ENCODE measurements at regions not wholly inside any gene's neighbourhood (a gene's known extent, or its start where the extent isn't known, plus 50 kb on each side); places are given as distances from the start of the nearest gene placed in this dataset.

GRCh38 chr13:99911965-99912566 is 59.5 kb downstream of the ZIC5 start:
- H3K4me3 Mint-ChIP-seq = no peak overlapping the region
- H3K4me1 Mint-ChIP-seq = peaks cover 53% of the 10 kb centered on the region
- peak overlapping the region; percentile 87 for H3K27ac Mint-ChIP-seq
- ChIA-PET CTCF (interaction anchor here (1.1 to 3.0 kb wide), 4 partner anchors 12 to 255 kb away, joined by 3 to 23 read pairs (median 7); no protein-coding TSS in a partner anchor), POLR2A (no interaction called here)
- peak; percentile 43 for DNase-seq
- peaks cover 6% of the 10 kb centered on the region for H3K9me3 Mint-ChIP-seq
- H3K27me3 Mint-ChIP-seq = peaks cover 3% of the 10 kb centered on the region
- peaks cover 12% of the 10 kb centered on the region for H3K36me3 Mint-ChIP-seq (ENCODE audit: low read depth)

- peak overlapping the region; percentile 14 for H3K4me3 Mint-ChIP-seq
- H3K4me1 Mint-ChIP-seq = peaks cover 47% of the 10 kb centered on the region
- DNase-seq = no peak
- CTCF ChIA-PET = interaction anchor here (0.6 to 3.0 kb wide), 4 partner anchors 11 to 675 kb away, joined by 3 to 23 read pairs (median 3); no protein-coding TSS in a partner anchor
- peaks cover 12% of the 10 kb centered on the region for H3K36me3 Mint-ChIP-seq (ENCODE audit: low read depth)
- H3K27ac Mint-ChIP-seq = peak overlapping the region; percentile 87
- peaks cover 2% of the 10 kb centered on the region for H3K27me3 Mint-ChIP-seq
- POLR2A ChIA-PET = interaction anchor here (1.5 kb wide), 1 partner anchor 254 kb away, joined by 4 read pairs; no protein-coding TSS in a partner anchor
- H3K9me3 Mint-ChIP-seq = peaks cover 6% of the 10 kb centered on the region
Observed at GRCh38 chr13:99911069-99911964, 60.2 kb downstream of the ZIC5 start.

GRCh38 chr13:99909836-99910619 is 61.5 kb downstream of the ZIC5 start:
- H3K36me3 Mint-ChIP-seq (ENCODE audit: low read depth) = peaks cover 11% of the 10 kb centered on the region
- peaks cover 6% of the 10 kb centered on the region for H3K9me3 Mint-ChIP-seq
- DNase-seq = no peak
- H3K27ac Mint-ChIP-seq = peak overlapping the region; percentile 34
- H3K27me3 Mint-ChIP-seq = peaks cover 9% of the 10 kb centered on the region
- ChIA-PET POLR2A (interaction anchor here (1.5 kb wide), 1 partner anchor 253 kb away, joined by 4 read pairs; no protein-coding TSS in a partner anchor), CTCF (interaction anchor here (0.9 to 1.1 kb wide), 2 partner anchors 9 to 10 kb away, joined by 3 read pairs; no protein-coding TSS in a partner anchor)
- peaks cover 41% of the 10 kb centered on the region for H3K4me1 Mint-ChIP-seq
- H3K4me3 Mint-ChIP-seq = no peak overlapping the region

- DNase-seq = no peak
- Mint-ChIP-seq H3K4me1 (peaks cover 38% of the 10 kb centered on the region), H3K27ac (no peak overlapping the region), H3K9me3 (peaks cover 6% of the 10 kb centered on the region), H3K36me3 (ENCODE audit: low read depth) (peaks cover 10% of the 10 kb centered on the region), H3K4me3 (no peak overlapping the region), H3K27me3 (peaks cover 11% of the 10 kb centered on the region)
- POLR2A ChIA-PET = no interaction called here
- CTCF ChIA-PET = interaction anchor here (0.9 to 1.8 kb wide), 4 partner anchors 9 to 606 kb away, joined by 3 to 5 read pairs (median 4); no protein-coding TSS in a partner anchor
Observed at GRCh38 chr13:99909097-99909835, 62.3 kb downstream of the ZIC5 start.

- POLR2A ChIA-PET = no interaction called here
- Mint-ChIP-seq H3K9me3 (peaks cover 6% of the 10 kb centered on the region), H3K27me3 (peaks cover 14% of the 10 kb centered on the region), H3K36me3 (ENCODE audit: low read depth) (peaks cover 10% of the 10 kb centered on the region), H3K4me3 (no peak overlapping the region), H3K27ac (no peak overlapping the region), H3K4me1 (peaks cover 32% of the 10 kb centered on the region)
- DNase-seq = no peak
- CTCF ChIA-PET = interaction anchor here (1.3 to 1.8 kb wide), 4 partner anchors 8 to 607 kb away, joined by 3 to 5 read pairs (median 4); no protein-coding TSS in a partner anchor
Observed at GRCh38 chr13:99908140-99908803, 63.3 kb downstream of the ZIC5 start.

- CTCF ChIA-PET = interaction anchor here (1.3 to 1.8 kb wide), 4 partner anchors 8 to 607 kb away, joined by 3 to 5 read pairs (median 4); no protein-coding TSS in a partner anchor
- Mint-ChIP-seq H3K9me3 (peaks cover 6% of the 10 kb centered on the region), H3K4me1 (peaks cover 29% of the 10 kb centered on the region), H3K4me3 (no peak overlapping the region), H3K27me3 (peaks cover 18% of the 10 kb centered on the region), H3K36me3 (ENCODE audit: low read depth) (peaks cover 10% of the 10 kb centered on the region), H3K27ac (no peak overlapping the region)
- POLR2A ChIA-PET = no interaction called here
- DNase-seq = no peak
Observed at GRCh38 chr13:99907627-99908026, 63.9 kb downstream of the ZIC5 start.

- ChIA-PET POLR2A (no interaction called here), CTCF (interaction anchor here (1.2 kb wide), 1 partner anchor 250 kb away, joined by 3 read pairs; no protein-coding TSS in a partner anchor)
- H3K27me3 Mint-ChIP-seq = peaks cover 21% of the 10 kb centered on the region
- H3K27ac Mint-ChIP-seq = no peak overlapping the region
- H3K4me3 Mint-ChIP-seq = no peak overlapping the region
- H3K9me3 Mint-ChIP-seq = peaks cover 6% of the 10 kb centered on the region
- DNase-seq = no peak
- H3K4me1 Mint-ChIP-seq = peaks cover 25% of the 10 kb centered on the region
- peaks cover 10% of the 10 kb centered on the region for H3K36me3 Mint-ChIP-seq (ENCODE audit: low read depth)
Observed at GRCh38 chr13:99907038-99907437, 64.5 kb downstream of the ZIC5 start.

- Mint-ChIP-seq H3K9me3 (no peaks in the 10 kb centered on the region), H3K27me3 (peaks cover 24% of the 10 kb centered on the region), H3K4me1 (peaks cover 14% of the 10 kb centered on the region), H3K36me3 (ENCODE audit: low read depth) (no peaks in the 10 kb centered on the region), H3K27ac (no peak overlapping the region), H3K4me3 (no peak overlapping the region)
- no peak for DNase-seq
- POLR2A ChIA-PET = no interaction called here
- CTCF ChIA-PET = interaction anchor here (1.2 to 1.5 kb wide), 2 partner anchors 10 to 249 kb away, joined by 3 to 7 read pairs; no protein-coding TSS in a partner anchor
Observed at GRCh38 chr13:99905814-99906213, 65.8 kb downstream of the ZIC5 start.

- CTCF ChIA-PET = interaction anchor here (1.5 kb wide), 1 partner anchor 11 kb away, joined by 7 read pairs; no protein-coding TSS in a partner anchor
- H3K27me3 Mint-ChIP-seq = peaks cover 29% of the 10 kb centered on the region
Observed at GRCh38 chr13:99905224-99905623, 66.3 kb downstream of the ZIC5 start.

GRCh38 chr13:99903140-99903539 is 68.4 kb downstream of the ZIC5 start:
- Mint-ChIP-seq H3K36me3 (ENCODE audit: low read depth) (no peaks in the 10 kb centered on the region), H3K9me3 (no peaks in the 10 kb centered on the region), H3K27ac (no peak overlapping the region), H3K4me1 (peaks cover 7% of the 10 kb centered on the region), H3K27me3 (peaks cover 42% of the 10 kb centered on the region), H3K4me3 (no peak overlapping the region)
- ChIA-PET CTCF (interaction anchor here (1.7 kb wide), 1 partner anchor 10 kb away, joined by 3 read pairs; no protein-coding TSS in a partner anchor), POLR2A (no interaction called here)
- no peak for DNase-seq

More at GRCh38 chr13:99905224-99905623, 66.3 kb downstream of the ZIC5 start:
- H3K4me1 Mint-ChIP-seq = peaks cover 17% of the 10 kb centered on the region
- no peak for DNase-seq
- H3K4me3 Mint-ChIP-seq = no peak overlapping the region
- H3K9me3 Mint-ChIP-seq = no peaks in the 10 kb centered on the region
- H3K27ac Mint-ChIP-seq = no peak overlapping the region
- no peaks in the 10 kb centered on the region for H3K36me3 Mint-ChIP-seq (ENCODE audit: low read depth)
- POLR2A ChIA-PET = no interaction called here

- CTCF ChIA-PET = interaction anchor here (1.7 kb wide), 1 partner anchor 10 kb away, joined by 3 read pairs; no protein-coding TSS in a partner anchor
- H3K4me3 Mint-ChIP-seq = no peak overlapping the region
- no peak for DNase-seq
- POLR2A ChIA-PET = no interaction called here
- no peak overlapping the region for H3K27ac Mint-ChIP-seq
- H3K27me3 Mint-ChIP-seq = peaks cover 45% of the 10 kb centered on the region
- no peaks in the 10 kb centered on the region for H3K9me3 Mint-ChIP-seq
- peaks cover 7% of the 10 kb centered on the region for H3K4me1 Mint-ChIP-seq
- H3K36me3 Mint-ChIP-seq (ENCODE audit: low read depth) = no peaks in the 10 kb centered on the region
Observed at GRCh38 chr13:99902657-99903056, 68.9 kb downstream of the ZIC5 start.

Data from activated CD4-positive, alpha-beta memory T cell treated with anti-CD3 and anti-CD28 coated beads, Interleukin-2, amount 10 ng/mL, durations not matched to agents 7 days and 5 days (primary cell).